ENCODE measurements at regions not wholly inside any gene's neighbourhood (a gene's known extent, or its start where the extent isn't known, plus 50 kb on each side); places are given as distances from the start of the nearest gene placed in this dataset.

GRCh38 chrX:4094926-4095325 lies 381.5 kb upstream of the PRKX start:
- 62% methylated on average over 6 of the region's 6 CpGs for WGBS (ENCODE audit: insufficient coverage, insufficient replicate concordance, low lambda C conversion rate, missing lambda C conversion rate)
- no TSS peak for BruUV-seq (replicated peaks)
- TF ChIP-seq SUZ12 (IDR thresholded peaks at IDR 0.05; ENCODE audit: unreplicated experiment), result no peak
- TF ChIP-seq SREBF1 (IDR thresholded peaks at IDR 0.05; ENCODE audit: low read length), result no peak
- TF ChIP-seq USF1 (IDR thresholded peaks at IDR 0.05; ENCODE audit: borderline replicate concordance, extremely low read length, insufficient read depth, low read depth, low read length), result no peak
- TF ChIP-seq NRF1 (conservative IDR thresholded peaks at IDR 0.05; ENCODE audit: low read depth, low read length), result no peak
- no peak for TF ChIP-seq YY1 (IDR thresholded peaks at IDR 0.05; ENCODE audit: low read depth, low read length)
- no peak for TF ChIP-seq ZBTB40 (IDR thresholded peaks at IDR 0.05; ENCODE audit: borderline replicate concordance)
- no peak for TF ChIP-seq MLLT1 (IDR thresholded peaks at IDR 0.05)
- TF ChIP-seq CREM (IDR thresholded peaks at IDR 0.05; ENCODE audit: low read depth), result no peak
- TF ChIP-seq PRDM15 (CRISPR knock-in tag; IDR thresholded peaks at IDR 0.05), result no peak
- no peak for TF ChIP-seq E2F4 (IDR thresholded peaks at IDR 0.05; ENCODE audit: low read depth, low read length)
- TF ChIP-seq NFIC (IDR thresholded peaks at IDR 0.05; ENCODE audit: low read depth, low read length), result no peak
- TF ChIP-seq CHD1 (IDR thresholded peaks at IDR 0.05; ENCODE audit: low read depth, low read length), result no peak
- in situ Hi-C loops (cut with MboI), result no loop called here
- no peak overlapping the region for H2AFZ ChIP-seq (ENCODE audit: control insufficient read depth, low read depth, low read length)
- SMC1A ChIA-PET (ENCODE audit: uncharacterized antibody, unreplicated experiment), result no interaction called here
- H3K4me1 ChIP-seq (ENCODE audit: control insufficient read depth, insufficient read depth, low read length), result no peaks in the 10 kb centered on the region
- no peaks in the 10 kb centered on the region for H3K27me3 ChIP-seq (replicated peaks in 1 of 2; ENCODE audit: control insufficient read depth in 2 of 2, insufficient read depth in 2 of 2, low read length in 1 of 2)
- H3K36me3 ChIP-seq (ENCODE audit: control insufficient read depth in 2 of 2, insufficient read depth in 2 of 2, low read length in 1 of 2), result no peaks in the 10 kb centered on the region
- intact Hi-C loops (cut with micrococcal nuclease; ENCODE audit: unreplicated experiment), result no loop called here
- H4K20me1 ChIP-seq (ENCODE audit: control insufficient read depth, insufficient read depth), result no peaks in the 10 kb centered on the region
- ATAC-seq (no peak), DNase-seq (ENCODE audit: low read depth, low spot score) (no peak), FAIRE-seq (no peak)
- H3K9me3 ChIP-seq (replicated peaks; ENCODE audit: control insufficient read depth, insufficient read depth, low read length), result no peaks in the 10 kb centered on the region
- CTCF ChIA-PET, result interaction anchor here (0.6 kb wide), 1 partner anchor 24 kb away, joined by 3 read pairs; no protein-coding TSS in a partner anchor
- H3K9ac ChIP-seq (ENCODE audit: control insufficient read depth, insufficient read depth, low read length), result no peak overlapping the region
- H3K4me3 ChIP-seq, result no peak overlapping the region
- H3K4me2 ChIP-seq (ENCODE audit: control insufficient read depth, insufficient read depth), result no peak overlapping the region
- RAD21 ChIA-PET (ENCODE audit: unreplicated experiment), result no interaction called here
- POLR2A ChIA-PET, result no interaction called here
- H3K27ac ChIP-seq (ENCODE audit: control insufficient read depth, insufficient read depth), result no peak overlapping the region
- no peaks in the 10 kb centered on the region for H3K79me2 ChIP-seq (ENCODE audit: control insufficient read depth, insufficient read depth, low read length)

Data from GM12878 (cell line).